Neural cell (in vitro differentiated cells): ENCODE measurements at regions not wholly inside any gene's neighbourhood (a gene's known extent, or its start where the extent isn't known, plus 50 kb on each side); places are given as distances from the start of the nearest gene placed in this dataset.

Experiments
- CTCF ChIP-seq: fragments of 450-650 bp; IDR thresholded peaks from 2 replicates; pipeline ENCODE4 v1.5.1; 2014; ENCODE audit warnings: antibody characterized with exemption, mild to moderate bottlenecking, moderate library complexity; ENCODE audit not compliant: poor library complexity, severe bottlenecking
- EP300 ChIP-seq: fragments of 450-650 bp; conservative IDR thresholded peaks from 2 replicates; pipeline ENCODE4 v1.6.1; 2014; ENCODE audit warnings: antibody characterized with exemption, mild to moderate bottlenecking, moderate library complexity; ENCODE audit not compliant: poor library complexity, severe bottlenecking
- EZH2 ChIP-seq: fragments of 200-600, 300-800 bp; shearing (Covaris generic), sonication (generic); IDR thresholded peaks from 2 replicates; pipeline ENCODE4 v1.6.1; 2014; ENCODE audit warnings: antibody characterized with exemption, low read length, borderline replicate concordance, mild to moderate bottlenecking; ENCODE audit not compliant: insufficient read depth, poor library complexity, severe bottlenecking
- MXI1 ChIP-seq: fragments of 450-650 bp; conservative IDR thresholded peaks from 2 replicates; pipeline ENCODE4 v1.6.1; 2014; ENCODE audit warnings: antibody characterized with exemption, mild to moderate bottlenecking; ENCODE audit not compliant: poor library complexity, severe bottlenecking
- POLR2AphosphoS5 ChIP-seq: IDR thresholded peaks from 2 replicates; pipeline ENCODE4 v1.6.1; 2012
- RAD21 ChIP-seq: fragments of 450-650 bp; conservative IDR thresholded peaks from 2 replicates; pipeline ENCODE4 v1.6.1; 2014; ENCODE audit warnings: antibody characterized with exemption, mild to moderate bottlenecking, moderate library complexity
- REST ChIP-seq: IDR thresholded peaks from 2 replicates; pipeline ENCODE4 v1.6.1; 2012; ENCODE audit warnings: borderline replicate concordance
- SMC3 ChIP-seq: fragments of 450-650 bp; conservative IDR thresholded peaks from 2 replicates; pipeline ENCODE4 v1.6.1; 2014; ENCODE audit warnings: antibody characterized with exemption, mild to moderate bottlenecking, moderate library complexity; ENCODE audit not compliant: poor library complexity
- TAF1 ChIP-seq: IDR thresholded peaks from 2 replicates; pipeline ENCODE4 v1.6.1; 2012; ENCODE audit warnings: low read depth

GRCh38 chr18:73487966-73488365, 620.2 kb upstream of the NETO1 start:
- no peak for TF ChIP-seq CTCF
- TF ChIP-seq EZH2: no peak
- TF ChIP-seq TAF1: no peak
- TF ChIP-seq POLR2AphosphoS5: no peak
- no peak for TF ChIP-seq MXI1
- no peak for TF ChIP-seq EP300
- no peak for TF ChIP-seq REST
- no peak for TF ChIP-seq RAD21
- no peak for TF ChIP-seq SMC3
